ENCODE measurements at regions not wholly inside any gene's neighbourhood (a gene's known extent, or its start where the extent isn't known, plus 50 kb on each side); places are given as distances from the start of the nearest gene placed in this dataset.
A peak's percentile ranks its signal among the peaks of the same experiment; 100 is the strongest.

- DNase-seq = no peak
- no peaks in the 10 kb centered on the region for H3K4me1 ChIP-seq
- H3K27ac ChIP-seq = no peak overlapping the region
- H3K27me3 ChIP-seq = peaks cover 52% of the 10 kb centered on the region
- no peak overlapping the region for H3K4me3 ChIP-seq
- H3K9me3 ChIP-seq (replicated peaks) = no peaks in the 10 kb centered on the region
- no peaks in the 10 kb centered on the region for H3K36me3 ChIP-seq
Observed at GRCh38 chr7:156175003-156175402, 362.7 kb upstream of the SHH start.

- Histone ChIP-seq H3K4me1 (no peaks in the 10 kb centered on the region), H3K27me3 (peaks cover 50% of the 10 kb centered on the region), H3K36me3 (no peaks in the 10 kb centered on the region), H3K27ac (no peak overlapping the region), H3K9me3 (replicated peaks) (no peaks in the 10 kb centered on the region), H3K4me3 (no peak overlapping the region)
- DNase-seq = no peak
Observed at GRCh38 chr7:156174428-156174827, 362.2 kb upstream of the SHH start.

GRCh38 chr7:156173748-156174353, 361.6 kb upstream of the SHH start:
- Histone ChIP-seq H3K4me3 (no peak overlapping the region), H3K9me3 (replicated peaks) (no peaks in the 10 kb centered on the region), H3K4me1 (no peaks in the 10 kb centered on the region), H3K27ac (no peak overlapping the region), H3K36me3 (no peaks in the 10 kb centered on the region), H3K27me3 (peaks cover 44% of the 10 kb centered on the region)
- DNase-seq = no peak

- peaks cover 44% of the 10 kb centered on the region for H3K27me3 ChIP-seq
- no peak overlapping the region for H3K27ac ChIP-seq
- no peak for DNase-seq
- H3K9me3 ChIP-seq (replicated peaks) = no peaks in the 10 kb centered on the region
- H3K36me3 ChIP-seq = no peaks in the 10 kb centered on the region
- H3K4me3 ChIP-seq = no peak overlapping the region
- no peaks in the 10 kb centered on the region for H3K4me1 ChIP-seq
Observed at GRCh38 chr7:156173346-156173745, 361.1 kb upstream of the SHH start.

GRCh38 chr7:156172638-156173037, 360.4 kb upstream of the SHH start:
- DNase-seq = no peak
- no peak overlapping the region for H3K27ac ChIP-seq
- no peaks in the 10 kb centered on the region for H3K9me3 ChIP-seq (replicated peaks)
- no peaks in the 10 kb centered on the region for H3K4me1 ChIP-seq
- peaks cover 44% of the 10 kb centered on the region for H3K27me3 ChIP-seq
- H3K36me3 ChIP-seq = no peaks in the 10 kb centered on the region
- no peak overlapping the region for H3K4me3 ChIP-seq

GRCh38 chr7:156169474-156170370, 357.5 kb upstream of the SHH start:
- H3K36me3 ChIP-seq = no peaks in the 10 kb centered on the region

GRCh38 chr7:156168434-156168833, 356.2 kb upstream of the SHH start:
- Histone ChIP-seq H3K27ac (no peak overlapping the region), H3K4me1 (no peaks in the 10 kb centered on the region), H3K4me3 (no peak overlapping the region), H3K9me3 (replicated peaks) (no peaks in the 10 kb centered on the region), H3K27me3 (peaks cover 20% of the 10 kb centered on the region; the same call in 1 of the 2 replicates), H3K36me3 (no peaks in the 10 kb centered on the region)
- no peak for DNase-seq

More at GRCh38 chr7:156169474-156170370, 357.5 kb upstream of the SHH start:
- no peaks in the 10 kb centered on the region for H3K4me1 ChIP-seq
- peaks cover 22% of the 10 kb centered on the region; the same call in 1 of the 2 replicates for H3K27me3 ChIP-seq
- no peaks in the 10 kb centered on the region for H3K9me3 ChIP-seq (replicated peaks)
- no peak overlapping the region for H3K27ac ChIP-seq
- H3K4me3 ChIP-seq = no peak overlapping the region
- DNase-seq = no peak

- H3K27ac ChIP-seq = no peak overlapping the region
- H3K4me1 ChIP-seq = no peaks in the 10 kb centered on the region
- H3K4me3 ChIP-seq = no peak overlapping the region
- H3K9me3 ChIP-seq (replicated peaks) = no peaks in the 10 kb centered on the region
- peaks cover 20% of the 10 kb centered on the region; the same call in 1 of the 2 replicates for H3K27me3 ChIP-seq
- DNase-seq = no peak
- no peaks in the 10 kb centered on the region for H3K36me3 ChIP-seq
Observed at GRCh38 chr7:156167987-156168386, 355.7 kb upstream of the SHH start.

GRCh38 chr7:156167417-156167807, 355.1 kb upstream of the SHH start:
- Histone ChIP-seq H3K27me3 (peaks cover 20% of the 10 kb centered on the region; the same call in 1 of the 2 replicates), H3K9me3 (replicated peaks) (no peaks in the 10 kb centered on the region), H3K27ac (no peak overlapping the region), H3K4me3 (no peak overlapping the region), H3K4me1 (no peaks in the 10 kb centered on the region), H3K36me3 (no peaks in the 10 kb centered on the region)
- DNase-seq = no peak

GRCh38 chr7:156166692-156167416, 354.6 kb upstream of the SHH start:
- no peaks in the 10 kb centered on the region for H3K4me1 ChIP-seq
- no peaks in the 10 kb centered on the region for H3K9me3 ChIP-seq (replicated peaks)
- no peak for DNase-seq
- H3K4me3 ChIP-seq = no peak overlapping the region
- no peak overlapping the region for H3K27ac ChIP-seq
- H3K27me3 ChIP-seq = peaks cover 17% of the 10 kb centered on the region; the same call in 1 of the 2 replicates
- no peaks in the 10 kb centered on the region for H3K36me3 ChIP-seq

GRCh38 chr7:156163747-156164146, 351.5 kb upstream of the SHH start:
- H3K27ac ChIP-seq = no peak overlapping the region
- no peak for DNase-seq
- no peaks in the 10 kb centered on the region for H3K36me3 ChIP-seq
- no peaks in the 10 kb centered on the region for H3K4me1 ChIP-seq
- no peak overlapping the region for H3K4me3 ChIP-seq
- peaks cover 14% of the 10 kb centered on the region; the same call in 1 of the 2 replicates for H3K27me3 ChIP-seq
- H3K9me3 ChIP-seq (replicated peaks) = no peaks in the 10 kb centered on the region

- Histone ChIP-seq H3K27ac (no peak overlapping the region), H3K4me1 (no peaks in the 10 kb centered on the region), H3K27me3 (peaks cover 12% of the 10 kb centered on the region; the same call in 1 of the 2 replicates), H3K4me3 (no peak overlapping the region), H3K9me3 (replicated peaks) (no peaks in the 10 kb centered on the region), H3K36me3 (no peaks in the 10 kb centered on the region)
- DNase-seq = no peak
Observed at GRCh38 chr7:156162451-156162850, 350.2 kb upstream of the SHH start.

GRCh38 chr7:156160811-156161210, 348.5 kb upstream of the SHH start:
- Histone ChIP-seq H3K4me3 (no peak overlapping the region), H3K27ac (no peak overlapping the region), H3K4me1 (no peaks in the 10 kb centered on the region), H3K36me3 (no peaks in the 10 kb centered on the region), H3K27me3 (peaks cover 7% of the 10 kb centered on the region; the same call in 1 of the 2 replicates), H3K9me3 (replicated peaks) (no peaks in the 10 kb centered on the region)
- peak; percentile 26 to 46 for DNase-seq

- no peak overlapping the region for H3K4me3 ChIP-seq
- no peak for DNase-seq
- H3K27me3 ChIP-seq = 0 out of 2 replicates have a peak, but pooled peaks cover 7% of the 10 kb centered on the region
- no peaks in the 10 kb centered on the region for H3K4me1 ChIP-seq
- no peaks in the 10 kb centered on the region for H3K36me3 ChIP-seq
- no peak overlapping the region for H3K27ac ChIP-seq
- no peaks in the 10 kb centered on the region for H3K9me3 ChIP-seq (replicated peaks)
Observed at GRCh38 chr7:156158693-156159092, 346.4 kb upstream of the SHH start.

- Histone ChIP-seq H3K4me1 (no peaks in the 10 kb centered on the region), H3K4me3 (no peak overlapping the region), H3K36me3 (no peaks in the 10 kb centered on the region), H3K27ac (no peak overlapping the region), H3K27me3 (0 out of 2 replicates have a peak, but pooled peaks cover 7% of the 10 kb centered on the region), H3K9me3 (replicated peaks) (no peaks in the 10 kb centered on the region)
- no peak for DNase-seq
Observed at GRCh38 chr7:156158213-156158612, 345.9 kb upstream of the SHH start.

Data from SJCRH30 (cell line).